ENCODE measurements at regions not wholly inside any gene's neighbourhood (a gene's known extent, or its start where the extent isn't known, plus 50 kb on each side); places are given as distances from the start of the nearest gene placed in this dataset.

GRCh38 chr4:41425650-41426049 is 112.3 kb upstream of the LIMCH1 start:
- no peaks in the 10 kb centered on the region for H3K27me3 ChIP-seq (ENCODE audit: insufficient read depth, low read length)
- H3K56ac ChIP-seq (ENCODE audit: insufficient read length, low read depth, low read length), result no peak overlapping the region
- H4K5ac ChIP-seq (ENCODE audit: insufficient read length, low read depth, low read length), result no peak overlapping the region
- H3K4me1 Mint-ChIP-seq, result peaks cover 31 to 34% of the 10 kb centered on the region in 2 experiments
- H3K79me1 ChIP-seq (ENCODE audit: insufficient read depth, low read depth, low read length, poor library complexity, severe bottlenecking), result no peaks in the 10 kb centered on the region
- H3K36me3 Mint-ChIP-seq (ENCODE audit: insufficient read depth in 1 of 3, low read depth in 3 of 3), result peaks cover 0 to 8% (median 5%) of the 10 kb centered on the region in 3 experiments; a peak in 4 of 7 replicates
- H3K18ac ChIP-seq (ENCODE audit: insufficient read length, low read depth, low read length), result no peak overlapping the region
- H2AFZ ChIP-seq (ENCODE audit: low read length), result no peak overlapping the region
- TF ChIP-seq CTCF (conservative IDR thresholded peaks at IDR 0.05), result no peak
- no peak overlapping the region for H2BK20ac ChIP-seq (ENCODE audit: low read depth, low read length, poor library complexity, severe bottlenecking)
- H2AK5ac ChIP-seq (ENCODE audit: insufficient read length, low read length), result no peak overlapping the region
- H4K8ac ChIP-seq (replicated peaks; ENCODE audit: insufficient read length, low read depth, low read length), result no peak overlapping the region
- H2BK5ac ChIP-seq (ENCODE audit: insufficient read length, low read length), result no peak overlapping the region
- H3K4me1 ChIP-seq (ENCODE audit: insufficient read depth, low read length), result peaks cover 4% of the 10 kb centered on the region; the same call in 1 of the 2 replicates
- peaks cover 3 to 6% of the 10 kb centered on the region in 2 experiments; a peak in 2 of 5 replicates for H3K9me3 Mint-ChIP-seq
- no peak overlapping the region for H3K14ac ChIP-seq (ENCODE audit: insufficient read depth, low read length)
- no peak overlapping the region for H3K4me3 Mint-ChIP-seq
- H2BK120ac ChIP-seq (ENCODE audit: low read depth, low read length, poor library complexity, severe bottlenecking), result no peak overlapping the region
- no CpG with 5 or more reads among the region's 1 CpG for WGBS (ENCODE audit: extremely low coverage, insufficient read length, low lambda C conversion rate)
- H4K20me1 ChIP-seq (ENCODE audit: control insufficient read depth, insufficient read depth, insufficient read length), result no peaks in the 10 kb centered on the region
- no peak overlapping the region for H3K9ac ChIP-seq (ENCODE audit: extremely low read depth, insufficient read length, low read length)
- H4K91ac ChIP-seq (ENCODE audit: insufficient read length, low read depth, low read length), result no peak overlapping the region
- H2BK15ac ChIP-seq (ENCODE audit: low read depth, low read length), result no peak overlapping the region
- no peaks in the 10 kb centered on the region for H3K79me2 ChIP-seq (ENCODE audit: insufficient read depth, low read length)
- H3K27ac Mint-ChIP-seq, result no peak overlapping the region
- no peak overlapping the region for H3K23ac ChIP-seq (ENCODE audit: insufficient read length, low read depth, low read length)
- H3K9me3 ChIP-seq (ENCODE audit: control insufficient read depth, low read depth, low read length), result no peaks in the 10 kb centered on the region
- no peaks in the 10 kb centered on the region for H3K23me2 ChIP-seq (ENCODE audit: insufficient read length, low read depth, low read length, poor library complexity, severe bottlenecking)
- no peak for DNase-seq
- H3K4ac ChIP-seq (ENCODE audit: low read depth, low read length), result no peak overlapping the region
- no peak overlapping the region for H3T11ph ChIP-seq (ENCODE audit: low read length)
- H3K27me3 Mint-ChIP-seq (ENCODE audit: low read depth), result peaks cover 4% of the 10 kb centered on the region
- no peak overlapping the region for H3K27ac ChIP-seq (ENCODE audit: insufficient read length, low read depth, low read length)
- H3K4me2 ChIP-seq (ENCODE audit: insufficient read depth, insufficient read length, low read length), result no peak overlapping the region
- H2BK12ac ChIP-seq (ENCODE audit: insufficient read length, low read depth, low read length), result no peak overlapping the region
